ENCODE measurements at regions not wholly inside any gene's neighbourhood (a gene's known extent, or its start where the extent isn't known, plus 50 kb on each side); places are given as distances from the start of the nearest gene placed in this dataset.

GRCh38 chr16:86948046-86948445 is 369.1 kb downstream of the C16orf95 start:
- Histone ChIP-seq H3K27me3 (ENCODE audit: control insufficient read depth in 1 of 2, insufficient read depth in 1 of 2, low read length in 2 of 2) (peaks cover 0 to 4% of the 10 kb centered on the region in 2 experiments), H3K27ac (ENCODE audit: low read length, poor library complexity, severe bottlenecking) (no peak overlapping the region), H4K91ac (ENCODE audit: low read length) (no peak overlapping the region), H2AFZ (ENCODE audit: low read depth, low read length) (no peak overlapping the region), H3K9ac (ENCODE audit: low read length) (no peak overlapping the region), H2BK12ac (ENCODE audit: low read length in 2 of 2) (no peak overlapping the region), H3K36me3 (ENCODE audit: control insufficient read depth in 1 of 2, insufficient read depth in 2 of 2, low read depth in 1 of 2, low read length in 2 of 2) (peaks cover 0 to 3% of the 10 kb centered on the region in 2 experiments), H3K9me3 (ENCODE audit: control insufficient read depth, low read length) (no peaks in the 10 kb centered on the region), H2BK120ac (ENCODE audit: low read depth, low read length) (no peak overlapping the region), H3K23ac (ENCODE audit: low read length in 2 of 2) (no peak overlapping the region), H3K4me1 (ENCODE audit: control insufficient read depth, insufficient read depth, low read depth, low read length) (peaks cover 28% of the 10 kb centered on the region), H4K8ac (ENCODE audit: low read length) (no peak overlapping the region), H3K4me3 (ENCODE audit: insufficient read depth in 1 of 2, low read depth in 1 of 2, low read length in 2 of 2) (no peak overlapping the region), H3K4ac (ENCODE audit: low read depth in 1 of 2, low read length in 2 of 2) (no peak overlapping the region), H2BK5ac (ENCODE audit: low read depth, low read length, poor library complexity, severe bottlenecking) (no peak overlapping the region), H3K14ac (ENCODE audit: low read length in 2 of 2) (no peak overlapping the region), H3K79me1 (replicated peaks; ENCODE audit: low read length, poor library complexity, severe bottlenecking) (no peaks in the 10 kb centered on the region), H2AK5ac (ENCODE audit: low read length, severe bottlenecking) (no peak overlapping the region), H3K4me2 (ENCODE audit: low read length, poor library complexity, severe bottlenecking) (no peak overlapping the region), H3K18ac (ENCODE audit: low read depth in 1 of 2, low read length in 2 of 2) (no peak overlapping the region), H2BK15ac (ENCODE audit: low read depth, poor library complexity, severe bottlenecking) (no peak overlapping the region)
- WGBS: 99% methylated on average over 12 of the region's 12 CpGs
- no peak for DNase-seq

GRCh38 chr16:86949116-86949515 is 368.1 kb downstream of the C16orf95 start:
- H3K36me3 ChIP-seq (ENCODE audit: control insufficient read depth in 1 of 2, insufficient read depth in 2 of 2, low read depth in 1 of 2, low read length in 2 of 2): peaks cover 0 to 3% of the 10 kb centered on the region in 2 experiments
- WGBS: 66% methylated on average over 14 of the region's 14 CpGs

GRCh38 chr16:86949630-86950029 is 367.6 kb downstream of the C16orf95 start:
- Histone ChIP-seq H3K27me3 (ENCODE audit: control insufficient read depth in 1 of 2, insufficient read depth in 1 of 2, low read length in 2 of 2) (no peaks in the 10 kb centered on the region), H3K36me3 (ENCODE audit: control insufficient read depth in 1 of 2, insufficient read depth in 2 of 2, low read depth in 1 of 2, low read length in 2 of 2) (peaks cover 0 to 3% of the 10 kb centered on the region in 2 experiments), H2BK12ac (ENCODE audit: low read length in 2 of 2) (no peak overlapping the region), H3K79me1 (replicated peaks; ENCODE audit: low read length, poor library complexity, severe bottlenecking) (no peaks in the 10 kb centered on the region), H2AK5ac (ENCODE audit: low read length, severe bottlenecking) (no peak overlapping the region), H3K14ac (ENCODE audit: low read length in 2 of 2) (no peak overlapping the region), H2BK15ac (ENCODE audit: low read depth, poor library complexity, severe bottlenecking) (no peak overlapping the region), H3K18ac (ENCODE audit: low read depth in 1 of 2, low read length in 2 of 2) (no peak overlapping the region), H3K4ac (ENCODE audit: low read depth in 1 of 2, low read length in 2 of 2) (no peak overlapping the region), H3K9ac (ENCODE audit: low read length) (no peak overlapping the region), H3K9me3 (ENCODE audit: control insufficient read depth, low read length) (no peaks in the 10 kb centered on the region), H4K91ac (ENCODE audit: low read length) (no peak overlapping the region), H2AFZ (ENCODE audit: low read depth, low read length) (no peak overlapping the region), H3K23ac (ENCODE audit: low read length in 2 of 2) (no peak overlapping the region), H3K4me1 (ENCODE audit: control insufficient read depth, insufficient read depth, low read depth, low read length) (peaks cover 36% of the 10 kb centered on the region), H3K4me2 (ENCODE audit: low read length, poor library complexity, severe bottlenecking) (no peak overlapping the region), H3K4me3 (ENCODE audit: insufficient read depth in 1 of 2, low read depth in 1 of 2, low read length in 2 of 2) (no peak overlapping the region), H2BK5ac (ENCODE audit: low read depth, low read length, poor library complexity, severe bottlenecking) (no peak overlapping the region), H3K27ac (ENCODE audit: low read length, poor library complexity, severe bottlenecking) (no peak overlapping the region), H4K8ac (ENCODE audit: low read length) (no peak overlapping the region), H2BK120ac (ENCODE audit: low read depth, low read length) (no peak overlapping the region)
- no peak for DNase-seq
- WGBS: 99% methylated on average over 3 of the region's 3 CpGs

More at GRCh38 chr16:86949116-86949515, 368.1 kb downstream of the C16orf95 start:
- Histone ChIP-seq H2BK120ac (ENCODE audit: low read depth, low read length) (no peak overlapping the region), H3K9ac (ENCODE audit: low read length) (no peak overlapping the region), H3K4me2 (ENCODE audit: low read length, poor library complexity, severe bottlenecking) (no peak overlapping the region), H2BK5ac (ENCODE audit: low read depth, low read length, poor library complexity, severe bottlenecking) (no peak overlapping the region), H3K4ac (ENCODE audit: low read depth in 1 of 2, low read length in 2 of 2) (peak overlapping the region in 1 of 2 experiments; percentile 42), H3K18ac (ENCODE audit: low read depth in 1 of 2, low read length in 2 of 2) (no peak overlapping the region), H3K27ac (ENCODE audit: low read length, poor library complexity, severe bottlenecking) (no peak overlapping the region), H2BK12ac (ENCODE audit: low read length in 2 of 2) (no peak overlapping the region), H3K9me3 (ENCODE audit: control insufficient read depth, low read length) (no peaks in the 10 kb centered on the region), H3K23ac (ENCODE audit: low read length in 2 of 2) (no peak overlapping the region), H4K8ac (ENCODE audit: low read length) (no peak overlapping the region), H2AK5ac (ENCODE audit: low read length, severe bottlenecking) (peak overlapping the region; percentile 26), H4K91ac (ENCODE audit: low read length) (no peak overlapping the region), H3K4me3 (ENCODE audit: insufficient read depth in 1 of 2, low read depth in 1 of 2, low read length in 2 of 2) (no peak overlapping the region), H2BK15ac (ENCODE audit: low read depth, poor library complexity, severe bottlenecking) (no peak overlapping the region), H3K79me1 (replicated peaks; ENCODE audit: low read length, poor library complexity, severe bottlenecking) (no peaks in the 10 kb centered on the region), H2AFZ (ENCODE audit: low read depth, low read length) (no peak overlapping the region), H3K27me3 (ENCODE audit: control insufficient read depth in 1 of 2, insufficient read depth in 1 of 2, low read length in 2 of 2) (no peaks in the 10 kb centered on the region), H3K14ac (ENCODE audit: low read length in 2 of 2) (no peak overlapping the region), H3K4me1 (ENCODE audit: control insufficient read depth, insufficient read depth, low read depth, low read length) (peaks cover 34% of the 10 kb centered on the region)
- peak; percentile 13 for DNase-seq

- no peaks in the 10 kb centered on the region for H3K36me3 ChIP-seq (ENCODE audit: control insufficient read depth in 1 of 2, insufficient read depth in 2 of 2, low read depth in 1 of 2, low read length in 2 of 2)
- H3K4me3 ChIP-seq (ENCODE audit: insufficient read depth in 1 of 2, low read depth in 1 of 2, low read length in 2 of 2): no peak overlapping the region
- H2BK12ac ChIP-seq (ENCODE audit: low read length in 2 of 2): peak overlapping the region; percentile 6 to 46
- no peak overlapping the region for H4K91ac ChIP-seq (ENCODE audit: low read length)
- H2AK5ac ChIP-seq (ENCODE audit: low read length, severe bottlenecking): no peak overlapping the region
- H2BK5ac ChIP-seq (ENCODE audit: low read depth, low read length, poor library complexity, severe bottlenecking): no peak overlapping the region
- no peak overlapping the region for H3K14ac ChIP-seq (ENCODE audit: low read length in 2 of 2)
- H3K4me2 ChIP-seq (ENCODE audit: low read length, poor library complexity, severe bottlenecking): no peak overlapping the region
- H3K27ac ChIP-seq (ENCODE audit: low read length, poor library complexity, severe bottlenecking): peak overlapping the region; percentile 91
- peaks cover 0 to 7% of the 10 kb centered on the region in 2 experiments for H3K27me3 ChIP-seq (ENCODE audit: control insufficient read depth in 1 of 2, insufficient read depth in 1 of 2, low read length in 2 of 2)
- 90% methylated on average over 7 of the region's 7 CpGs for WGBS
- no peak overlapping the region for H2AFZ ChIP-seq (ENCODE audit: low read depth, low read length)
- no peak overlapping the region for H3K9ac ChIP-seq (ENCODE audit: low read length)
- peak overlapping the region in 1 of 2 experiments; percentile 35 for H3K18ac ChIP-seq (ENCODE audit: low read depth in 1 of 2, low read length in 2 of 2)
- H3K79me1 ChIP-seq (replicated peaks; ENCODE audit: low read length, poor library complexity, severe bottlenecking): no peaks in the 10 kb centered on the region
- no peak overlapping the region for H3K4ac ChIP-seq (ENCODE audit: low read depth in 1 of 2, low read length in 2 of 2)
- no peak overlapping the region for H2BK120ac ChIP-seq (ENCODE audit: low read depth, low read length)
- no peak overlapping the region for H2BK15ac ChIP-seq (ENCODE audit: low read depth, poor library complexity, severe bottlenecking)
- peaks cover 5% of the 10 kb centered on the region for H3K9me3 ChIP-seq (ENCODE audit: control insufficient read depth, low read length)
- peaks cover 33% of the 10 kb centered on the region for H3K4me1 ChIP-seq (ENCODE audit: control insufficient read depth, insufficient read depth, low read depth, low read length)
- no peak overlapping the region for H3K23ac ChIP-seq (ENCODE audit: low read length in 2 of 2)
- H4K8ac ChIP-seq (ENCODE audit: low read length): no peak overlapping the region
- no peak for DNase-seq
These were observed 366.0 kb downstream of the C16orf95 start for GRCh38 chr16:86951041-86951822.

Measured in mesenchymal stem cell (in vitro differentiated cells and primary cell).